GM12878 (cell line): ENCODE measurements at regions not wholly inside any gene's neighbourhood (a gene's known extent, or its start where the extent isn't known, plus 50 kb on each side); places are given as distances from the start of the nearest gene placed in this dataset.

Source experiments
- ATAC-seq: fragments of 200-7000 bp; cut with Tn5 transposase; 3 replicates; pipeline ENCODE4 v1.9.1; 2020; ENCODE audit warnings: mild to moderate bottlenecking, moderate library complexity
- BruUV-seq: library from RNA; stranded (reverse); fragments of 400-500 nt; replicated peaks from 2 replicates; lab custom pipeline; 2021; lab: Mats Ljungman, UMichigan
- CTCF ChIA-PET: fragments of 300-600 bp; sonication (Branson Sonifier 250); formaldehyde crosslinking; extraction: SDS; loops from one replicate; lab custom pipeline; 2021; ENCODE audit warnings: inconsistent platforms; lab: Yijun Ruan, JAX
- POLR2A ChIA-PET: fragments of 350-600 bp; formaldehyde crosslinking; extraction: SDS; loops from one replicate; lab custom pipeline; 2021; ENCODE audit warnings: inconsistent platforms; lab: Charles Lee
- RAD21 ChIA-PET: fragments of 300-600 bp; sonication (Branson Sonifier 250); formaldehyde crosslinking; loops from one replicate; lab custom pipeline; 2023; ENCODE audit warnings: antibody characterized with exemption; ENCODE audit not compliant: unreplicated experiment; lab: Charles Lee
- SMC1A ChIA-PET: fragments of 300-600 bp; sonication (Branson Sonifier 250); formaldehyde crosslinking; loops from one replicate; lab custom pipeline; 2023; ENCODE audit not compliant: unreplicated experiment, uncharacterized antibody; lab: Charles Lee
- DNase-seq: peaks from one replicate; pipeline ENCODE4 v3.0.0-alpha.2; 2011; ENCODE audit warnings: low read depth, low spot score
- FAIRE-seq: peaks from 3 replicates; lab custom pipeline; 2011; peaks lifted over from hg19 to GRCh38; lab: Jason Lieb, UNC
- H2AFZ ChIP-seq: 2 replicates; pipeline ENCODE4 v1.6.0; 2011; ENCODE audit warnings: low read depth, low read length, control low read depth; ENCODE audit not compliant: control insufficient read depth
- H3K27ac ChIP-seq: 2 replicates; pipeline ENCODE4 v1.5.1; 2011; ENCODE audit warnings: control low read depth; ENCODE audit not compliant: control insufficient read depth, insufficient read depth
- H3K27me3 ChIP-seq, 2 experiments: replicated peaks in 1 of 2; 2 replicates each; pipeline versions ENCODE4 v1.6.0 to v1.6.1; 2011; ENCODE audit warnings: low read length in 1 of 2; ENCODE audit not compliant: control insufficient read depth in 2 of 2, insufficient read depth in 2 of 2
- H3K36me3 ChIP-seq, 2 experiments: 2 replicates each; pipeline ENCODE4 v1.5.1; 2011; ENCODE audit warnings: low read length in 1 of 2; ENCODE audit not compliant: control insufficient read depth in 2 of 2, insufficient read depth in 2 of 2
- H3K4me1 ChIP-seq: 2 replicates; pipeline ENCODE4 v1.6.1; 2011; ENCODE audit warnings: mild to moderate bottlenecking, low read length, moderate library complexity, mixed read lengths; ENCODE audit not compliant: control insufficient read depth, insufficient read depth
- H3K4me2 ChIP-seq: 2 replicates; pipeline ENCODE4 v1.6.0; 2011; ENCODE audit warnings: control low read depth; ENCODE audit not compliant: control insufficient read depth, insufficient read depth
- H3K4me3 ChIP-seq: fragments of 200-600 bp; sonication (generic); 2 replicates; pipeline ENCODE4 v1.5.1; 2016
- H3K79me2 ChIP-seq: 2 replicates; pipeline ENCODE4 v1.6.0; 2011; ENCODE audit warnings: low read length; ENCODE audit not compliant: control insufficient read depth, insufficient read depth
- H3K9ac ChIP-seq: 2 replicates; pipeline ENCODE4 v1.8.0; 2011; ENCODE audit warnings: low read length, control low read depth, mixed read lengths; ENCODE audit not compliant: control insufficient read depth, insufficient read depth
- H3K9me3 ChIP-seq: replicated peaks from 3 replicates; pipeline ENCODE4 v1.5.1; 2011; ENCODE audit warnings: mild to moderate bottlenecking, low read length; ENCODE audit not compliant: control insufficient read depth, insufficient read depth
- H4K20me1 ChIP-seq: 2 replicates; pipeline ENCODE4 v1.6.0; 2011; ENCODE audit not compliant: control insufficient read depth, insufficient read depth
- BACH1 ChIP-seq: fragments of 450-650 bp; IDR thresholded peaks from 2 replicates; pipeline ENCODE4 v1.6.1; 2017; ENCODE audit warnings: mild to moderate bottlenecking, borderline replicate concordance
- CHD1 ChIP-seq: IDR thresholded peaks from 2 replicates; pipeline ENCODE4 v1.6.1; 2012; ENCODE audit warnings: low read depth, low read length, improper control_type of control experiment
- FOS ChIP-seq: IDR thresholded peaks from 3 replicates; pipeline ENCODE4 v1.6.1; 2011; ENCODE audit warnings: borderline replicate concordance; ENCODE audit not compliant: insufficient read length; ENCODE audit errors: extremely low read depth
- FOXM1 ChIP-seq: IDR thresholded peaks from 2 replicates; pipeline ENCODE4 v1.6.1; 2012; ENCODE audit warnings: low read depth, mild to moderate bottlenecking, inconsistent platforms, low read length, moderate library complexity
- GABPA ChIP-seq: IDR thresholded peaks from 2 replicates; pipeline ENCODE4 v1.6.1; 2014; ENCODE audit warnings: antibody characterized with exemption, low read depth, mild to moderate bottlenecking, inconsistent platforms
- HCFC1 ChIP-seq: fragments of 150-350 bp; IDR thresholded peaks from 2 replicates; pipeline ENCODE4 v1.6.1; 2014; ENCODE audit warnings: low read length
- MYB ChIP-seq: fragments of 150-350 bp; IDR thresholded peaks from 2 replicates; pipeline ENCODE4 v1.6.1; 2014; ENCODE audit warnings: mild to moderate bottlenecking, low read depth, low read length, borderline replicate concordance
- POLR2AphosphoS2 ChIP-seq: IDR thresholded peaks from 2 replicates; pipeline ENCODE4 v1.6.1; 2011; ENCODE audit warnings: low read depth, mild to moderate bottlenecking, low read length, improper control_type of control experiment, moderate library complexity
- SIN3A ChIP-seq: IDR thresholded peaks from 2 replicates; pipeline ENCODE4 v1.6.1; 2012; ENCODE audit warnings: low read depth, low read length, improper control_type of control experiment
- SUPT20H ChIP-seq: IDR thresholded peaks from 2 replicates; pipeline ENCODE4 v1.6.1; 2011; ENCODE audit warnings: low read depth, mild to moderate bottlenecking, low read length, moderate library complexity, borderline replicate concordance; ENCODE audit not compliant: control insufficient read depth
- TBL1XR1 ChIP-seq: IDR thresholded peaks from 2 replicates; pipeline ENCODE4 v1.6.1; 2012; ENCODE audit warnings: low read depth, low read length, improper control_type of control experiment
- ZNF24 ChIP-seq: fragments of 450-650 bp; IDR thresholded peaks from 2 replicates; pipeline ENCODE4 v1.6.1; 2017; ENCODE audit warnings: antibody characterized with exemption, mild to moderate bottlenecking
- WGBS: methylation state at CpG from one replicate; pipeline ENCODE4 v1.1.6; 2016; ENCODE audit warnings: low lambda C conversion rate; ENCODE audit not compliant: insufficient replicate concordance, insufficient coverage; ENCODE audit errors: missing lambda C conversion rate; 5-methylcytosine and 5-hydroxymethylcytosine counted together
- in situ Hi-C: fragments of 300-500 bp; cut with MboI; formaldehyde crosslinking; loops from 9 replicates; pipeline ENCODE4 v1.14.3; 2018; ENCODE audit warnings: mixed read lengths
- intact Hi-C: fragments of 100-400 bp; cut with micrococcal nuclease; formaldehyde crosslinking; loops from one replicate; pipeline ENCODE4 v1.14.2; 2022; ENCODE audit not compliant: unreplicated experiment
- TF ChIP-seq, protein P1 (sequence below): fragments of 450-650 bp; IDR thresholded peaks from 2 replicates; pipeline ENCODE4 v1.6.1; 2017; ENCODE audit warnings: mild to moderate bottlenecking, moderate library complexity
- TF ChIP-seq, protein P2 (sequence below): IDR thresholded peaks from 2 replicates; pipeline ENCODE4 v1.6.1; 2012; ENCODE audit warnings: low read depth, low read length, improper control_type of control experiment

DNA sequence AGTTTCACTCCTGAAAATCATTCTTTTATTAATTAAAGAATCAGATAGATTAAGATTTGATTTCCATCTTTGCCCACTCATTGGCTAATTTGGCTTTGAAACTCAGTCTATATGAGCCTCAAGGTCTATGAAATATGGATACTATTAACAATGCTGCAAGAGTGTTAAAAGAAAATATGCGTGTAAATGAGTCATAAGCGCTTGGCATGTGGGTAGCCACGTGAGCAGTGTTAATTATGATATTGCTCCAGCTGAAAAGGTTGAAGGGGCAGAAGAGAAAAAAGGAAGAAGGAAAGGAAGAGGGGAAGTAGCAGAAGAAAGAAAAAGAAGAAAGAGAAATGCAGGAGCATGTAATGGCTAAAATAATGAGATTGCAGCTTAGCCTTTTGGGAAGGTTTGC, 151.4 kb downstream of the CHRM3 start:
- H3K79me2 ChIP-seq = no peaks in the 10 kb centered on the region
- H3K36me3 ChIP-seq = no peaks in the 10 kb centered on the region
- no TSS peak for BruUV-seq
- no peak overlapping the region for H3K27ac ChIP-seq
- no peak overlapping the region for H2AFZ ChIP-seq
- DNase-seq = no peak
- FAIRE-seq = no peak
- in situ Hi-C loops (no loop called here), intact Hi-C loops (no loop called here)
- RAD21 ChIA-PET = interaction anchor here (0.9 kb wide), 1 partner anchor 18 kb away, joined by 3 read pairs; no protein-coding TSS in a partner anchor
- no peaks in the 10 kb centered on the region for H3K4me1 ChIP-seq
- no peak overlapping the region for H3K4me2 ChIP-seq
- ATAC-seq = no peak
- no peaks in the 10 kb centered on the region for H3K27me3 ChIP-seq
- 62% methylated on average over 3 of the region's 3 CpGs for WGBS
- SMC1A ChIA-PET = no interaction called here
- POLR2A ChIA-PET = no interaction called here
- no peak overlapping the region for H3K4me3 ChIP-seq
- no peak overlapping the region for H3K9ac ChIP-seq
- CTCF ChIA-PET = interaction anchor here (1.6 kb wide), 1 partner anchor 22 kb away, joined by 5 read pairs; no protein-coding TSS in a partner anchor
- H3K9me3 ChIP-seq = no peaks in the 10 kb centered on the region
- H4K20me1 ChIP-seq = no peaks in the 10 kb centered on the region
- TF ChIP-seq SIN3A (no peak), FOXM1 (no peak), GABPA (no peak), HCFC1 (no peak), CHD1 (no peak), ZNF24 (no peak), BACH1 (no peak), POLR2AphosphoS2 (no peak), SUPT20H (no peak), MYB (no peak), FOS (no peak), TBL1XR1 (no peak)
- TF ChIP-seq, protein P1, sequence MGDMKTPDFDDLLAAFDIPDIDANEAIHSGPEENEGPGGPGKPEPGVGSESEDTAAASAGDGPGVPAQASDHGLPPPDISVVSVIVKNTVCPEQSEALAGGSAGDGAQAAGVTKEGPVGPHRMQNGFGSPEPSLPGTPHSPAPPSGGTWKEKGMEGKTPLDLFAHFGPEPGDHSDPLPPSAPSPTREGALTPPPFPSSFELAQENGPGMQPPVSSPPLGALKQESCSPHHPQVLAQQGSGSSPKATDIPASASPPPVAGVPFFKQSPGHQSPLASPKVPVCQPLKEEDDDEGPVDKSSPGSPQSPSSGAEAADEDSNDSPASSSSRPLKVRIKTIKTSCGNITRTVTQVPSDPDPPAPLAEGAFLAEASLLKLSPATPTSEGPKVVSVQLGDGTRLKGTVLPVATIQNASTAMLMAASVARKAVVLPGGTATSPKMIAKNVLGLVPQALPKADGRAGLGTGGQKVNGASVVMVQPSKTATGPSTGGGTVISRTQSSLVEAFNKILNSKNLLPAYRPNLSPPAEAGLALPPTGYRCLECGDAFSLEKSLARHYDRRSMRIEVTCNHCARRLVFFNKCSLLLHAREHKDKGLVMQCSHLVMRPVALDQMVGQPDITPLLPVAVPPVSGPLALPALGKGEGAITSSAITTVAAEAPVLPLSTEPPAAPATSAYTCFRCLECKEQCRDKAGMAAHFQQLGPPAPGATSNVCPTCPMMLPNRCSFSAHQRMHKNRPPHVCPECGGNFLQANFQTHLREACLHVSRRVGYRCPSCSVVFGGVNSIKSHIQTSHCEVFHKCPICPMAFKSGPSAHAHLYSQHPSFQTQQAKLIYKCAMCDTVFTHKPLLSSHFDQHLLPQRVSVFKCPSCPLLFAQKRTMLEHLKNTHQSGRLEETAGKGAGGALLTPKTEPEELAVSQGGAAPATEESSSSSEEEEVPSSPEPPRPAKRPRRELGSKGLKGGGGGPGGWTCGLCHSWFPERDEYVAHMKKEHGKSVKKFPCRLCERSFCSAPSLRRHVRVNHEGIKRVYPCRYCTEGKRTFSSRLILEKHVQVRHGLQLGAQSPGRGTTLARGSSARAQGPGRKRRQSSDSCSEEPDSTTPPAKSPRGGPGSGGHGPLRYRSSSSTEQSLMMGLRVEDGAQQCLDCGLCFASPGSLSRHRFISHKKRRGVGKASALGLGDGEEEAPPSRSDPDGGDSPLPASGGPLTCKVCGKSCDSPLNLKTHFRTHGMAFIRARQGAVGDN = no peak
- TF ChIP-seq, protein P2, sequence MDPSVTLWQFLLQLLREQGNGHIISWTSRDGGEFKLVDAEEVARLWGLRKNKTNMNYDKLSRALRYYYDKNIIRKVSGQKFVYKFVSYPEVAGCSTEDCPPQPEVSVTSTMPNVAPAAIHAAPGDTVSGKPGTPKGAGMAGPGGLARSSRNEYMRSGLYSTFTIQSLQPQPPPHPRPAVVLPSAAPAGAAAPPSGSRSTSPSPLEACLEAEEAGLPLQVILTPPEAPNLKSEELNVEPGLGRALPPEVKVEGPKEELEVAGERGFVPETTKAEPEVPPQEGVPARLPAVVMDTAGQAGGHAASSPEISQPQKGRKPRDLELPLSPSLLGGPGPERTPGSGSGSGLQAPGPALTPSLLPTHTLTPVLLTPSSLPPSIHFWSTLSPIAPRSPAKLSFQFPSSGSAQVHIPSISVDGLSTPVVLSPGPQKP = no peak
